ENCODE measurements at regions not wholly inside any gene's neighbourhood (a gene's known extent, or its start where the extent isn't known, plus 50 kb on each side); places are given as distances from the start of the nearest gene placed in this dataset.

DNA sequence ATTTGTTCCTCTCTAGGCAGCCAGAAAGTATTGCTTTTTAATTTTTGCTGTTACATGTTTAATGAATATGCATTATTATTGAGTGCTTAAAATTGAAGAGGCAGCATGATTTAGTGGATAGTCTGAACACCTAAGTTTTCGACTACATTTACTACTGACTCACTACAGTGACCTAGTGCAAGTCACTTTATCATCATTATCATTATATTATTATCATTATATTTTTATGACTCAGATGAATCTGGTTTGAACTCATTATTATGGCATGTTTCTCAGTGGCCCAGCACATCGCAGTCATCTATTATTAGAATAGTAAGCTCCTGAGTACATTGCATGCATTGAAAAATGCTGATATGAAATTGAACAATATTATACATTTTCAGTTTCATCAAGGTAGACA lies 351.2 kb upstream of the PRR20A start:
- FAIRE-seq (no peak), DNase-seq (ENCODE audit: low read depth in 1 of 2, low spot score in 2 of 2) (no peak)
- Histone ChIP-seq H3K14ac (ENCODE audit: insufficient read length) (no peak overlapping the region), H3K9ac (replicated peaks in 1 of 4; ENCODE audit: extremely low read depth in 1 of 4, low read depth in 3 of 4, low read length in 3 of 4) (no peak overlapping the region), H4K5ac (ENCODE audit: insufficient read length, low read depth, low read length) (no peak overlapping the region), H4K20me1 (replicated peaks in 1 of 2; ENCODE audit: control insufficient read depth in 1 of 2, insufficient read depth in 2 of 2, low read length in 2 of 2) (no peaks in the 10 kb centered on the region), H3K79me1 (ENCODE audit: low read depth, low read length) (no peaks in the 10 kb centered on the region), H2BK12ac (ENCODE audit: low read depth, low read length) (no peak overlapping the region), H2BK20ac (ENCODE audit: low read length) (no peak overlapping the region), H3K4me3 (ENCODE audit: extremely low read depth in 1 of 4, insufficient read depth in 2 of 4, low read depth in 3 of 4, low read length in 4 of 4) (no peak overlapping the region), H4K91ac (replicated peaks; ENCODE audit: insufficient read length, low read length) (no peak overlapping the region), H3K9me3 (ENCODE audit: insufficient read depth in 2 of 2, low read depth in 1 of 2, low read length in 1 of 2) (no peaks in the 10 kb centered on the region), H3K79me2 (ENCODE audit: control insufficient read depth in 1 of 2, insufficient read depth in 2 of 2, low read length in 2 of 2) (no peaks in the 10 kb centered on the region), H2AFZ (ENCODE audit: low read length) (no peak overlapping the region), H3K4me2 (ENCODE audit: insufficient read depth in 1 of 2, low read depth in 2 of 2, low read length in 2 of 2) (no peak overlapping the region), H3K18ac (ENCODE audit: extremely low read depth, low read length) (no peak overlapping the region), H4K8ac (ENCODE audit: extremely low read depth, insufficient read depth, low read length) (no peak overlapping the region), H3K36me3 (ENCODE audit: control insufficient read depth in 2 of 4, insufficient read depth in 4 of 4, low read length in 3 of 4) (no peaks in the 10 kb centered on the region), H2AK5ac (ENCODE audit: low read depth, low read length) (no peak overlapping the region), H2BK15ac (ENCODE audit: low read length) (no peak overlapping the region), H2BK120ac (replicated peaks; ENCODE audit: low read depth, low read length) (no peak overlapping the region), H3K56ac (replicated peaks; ENCODE audit: insufficient read length, low read depth, low read length) (no peak overlapping the region), H2BK5ac (ENCODE audit: low read depth, low read length) (no peak overlapping the region), H3K27ac (ENCODE audit: low read depth, low read length) (no peak overlapping the region), H3K23me2 (ENCODE audit: low read depth, low read length) (no peaks in the 10 kb centered on the region), H3K27me3 (replicated peaks in 1 of 4; ENCODE audit: control insufficient read depth in 3 of 4, extremely low read depth in 1 of 4, insufficient read depth in 3 of 4, low read length in 3 of 4) (no peaks in the 10 kb centered on the region), H3K23ac (ENCODE audit: insufficient read length) (no peak overlapping the region), H3K4ac (replicated peaks; ENCODE audit: insufficient read length, low read depth, low read length) (no peak overlapping the region), H3K4me1 (replicated peaks in 1 of 4; ENCODE audit: control insufficient read depth in 3 of 4, insufficient read depth in 4 of 4, low read length in 3 of 4) (no peaks in the 10 kb centered on the region)
- 98% methylated on average over 2 of the region's 2 CpGs; no CpG with 5 or more reads in 1 of the 2 experiments for WGBS, 2 experiments (ENCODE audit: extremely low coverage in 1 of 2, insufficient coverage in 1 of 2, insufficient read length in 1 of 2, insufficient replicate concordance in 2 of 2, low coverage in 1 of 2, low lambda C conversion rate in 2 of 2, missing lambda C conversion rate in 1 of 2)
- CTCF ChIA-PET (ENCODE audit: partially characterized antibody): interaction anchor here (0.6 kb wide), 1 partner anchor 1077 kb away, joined by 3 read pairs; no protein-coding TSS in a partner anchor
- POLR2A ChIA-PET (ENCODE audit: partially characterized antibody): no interaction called here
- TF ChIP-seq SIX5 (IDR thresholded peaks at IDR 0.05; ENCODE audit: low read depth, low read length) (no peak), POU5F1 (IDR thresholded peaks at IDR 0.05; ENCODE audit: low read depth, low read length) (no peak), ZNF274 (IDR thresholded peaks at IDR 0.05; ENCODE audit: borderline replicate concordance, extremely low read depth, low read length) (no peak), NRF1 (IDR thresholded peaks at IDR 0.05; ENCODE audit: low read depth, low read length) (no peak), EP300 (IDR thresholded peaks at IDR 0.05; ENCODE audit: borderline replicate concordance in 1 of 2, low read depth in 2 of 2, low read length in 2 of 2) (no peak), CREB1 (IDR thresholded peaks at IDR 0.05) (no peak), ASH2L (IDR thresholded peaks at IDR 0.05; ENCODE audit: low read length) (no peak), CBX5 (IDR thresholded peaks at IDR 0.05; ENCODE audit: low read depth, low read length) (no peak), BACH1 (IDR thresholded peaks at IDR 0.05; ENCODE audit: low read length) (no peak), HDAC2 (IDR thresholded peaks at IDR 0.05; ENCODE audit: borderline replicate concordance in 1 of 2, low read depth in 2 of 2, low read length in 2 of 2) (no peak), TEAD4 (IDR thresholded peaks at IDR 0.05; ENCODE audit: low read depth, low read length) (no peak), POLR2A (IDR thresholded peaks at IDR 0.05; ENCODE audit: control extremely low read depth in 1 of 2, low read depth in 2 of 2, low read length in 2 of 2) (no peak), RAD21 (IDR thresholded peaks at IDR 0.05 in 1 of 2, conservative IDR thresholded peaks at IDR 0.05 in 1 of 2; ENCODE audit: low read depth in 2 of 2, low read length in 2 of 2) (no peak), SUZ12 (IDR thresholded peaks at IDR 0.05; ENCODE audit: low read length) (no peak), GTF2F1 (IDR thresholded peaks at IDR 0.05; ENCODE audit: borderline replicate concordance, low read depth, low read length) (no peak), KDM1A (IDR thresholded peaks at IDR 0.05; ENCODE audit: borderline replicate concordance, low read length) (no peak)

Measured in H1 (cell line).